PFSK-1 (cell line): ENCODE measurements at regions not wholly inside any gene's neighbourhood (a gene's known extent, or its start where the extent isn't known, plus 50 kb on each side); places are given as distances from the start of the nearest gene placed in this dataset.

Experiments used
- FOXP2 ChIP-seq: optimal IDR thresholded peaks from 2 replicates; pipeline ENCODE3; 2011; ENCODE audit warnings: borderline replicate concordance, control low read depth, inconsistent platforms; ENCODE audit not compliant: insufficient read depth; ENCODE audit errors: extremely low read length, extremely low read depth
- POLR2AphosphoS5 ChIP-seq: IDR thresholded peaks from 2 replicates; pipeline ENCODE4 v1.6.1; 2012; ENCODE audit warnings: low read depth, mild to moderate bottlenecking, control low read depth, low read length, moderate library complexity
- TAF1 ChIP-seq: IDR thresholded peaks from 2 replicates; pipeline ENCODE4 v1.6.1; 2012; ENCODE audit warnings: low read length, control low read depth, borderline replicate concordance; ENCODE audit not compliant: insufficient read depth
- TF ChIP-seq, protein P1 (sequence below), 2 experiments: IDR thresholded peaks; 2 replicates each; pipeline versions ENCODE4 v1.6.1 to v1.8.0; 2011 to 2012; ENCODE audit warnings: low read depth in 2 of 2, low read length in 2 of 2, control low read depth in 1 of 2, inconsistent platforms in 1 of 2, mild to moderate bottlenecking in 1 of 2, moderate library complexity in 1 of 2; ENCODE audit not compliant: insufficient read depth in 1 of 2

DNA sequence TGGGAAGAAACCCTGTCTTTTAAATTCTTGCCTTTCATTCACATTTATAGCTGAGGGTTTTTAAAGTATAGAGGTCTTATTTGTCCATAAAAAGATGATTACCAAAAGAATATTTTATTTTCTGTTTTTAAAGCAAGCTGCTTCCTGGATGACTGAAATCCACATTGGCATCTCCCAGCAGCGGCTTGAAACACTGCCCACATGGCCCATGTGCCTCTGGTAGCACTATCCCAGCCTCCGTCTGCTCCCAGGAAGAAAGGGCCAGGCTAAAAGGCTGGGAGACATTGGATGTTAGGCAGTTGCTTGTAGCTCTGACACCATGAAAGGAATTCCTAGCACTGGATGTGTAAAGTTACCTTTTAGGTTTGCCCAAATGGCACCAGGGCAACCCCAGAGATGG lies 169.9 kb upstream of the CACNA1E start:
- TF ChIP-seq POLR2AphosphoS5 (no peak), TAF1 (no peak), FOXP2 (no peak)
- TF ChIP-seq, protein P1, sequence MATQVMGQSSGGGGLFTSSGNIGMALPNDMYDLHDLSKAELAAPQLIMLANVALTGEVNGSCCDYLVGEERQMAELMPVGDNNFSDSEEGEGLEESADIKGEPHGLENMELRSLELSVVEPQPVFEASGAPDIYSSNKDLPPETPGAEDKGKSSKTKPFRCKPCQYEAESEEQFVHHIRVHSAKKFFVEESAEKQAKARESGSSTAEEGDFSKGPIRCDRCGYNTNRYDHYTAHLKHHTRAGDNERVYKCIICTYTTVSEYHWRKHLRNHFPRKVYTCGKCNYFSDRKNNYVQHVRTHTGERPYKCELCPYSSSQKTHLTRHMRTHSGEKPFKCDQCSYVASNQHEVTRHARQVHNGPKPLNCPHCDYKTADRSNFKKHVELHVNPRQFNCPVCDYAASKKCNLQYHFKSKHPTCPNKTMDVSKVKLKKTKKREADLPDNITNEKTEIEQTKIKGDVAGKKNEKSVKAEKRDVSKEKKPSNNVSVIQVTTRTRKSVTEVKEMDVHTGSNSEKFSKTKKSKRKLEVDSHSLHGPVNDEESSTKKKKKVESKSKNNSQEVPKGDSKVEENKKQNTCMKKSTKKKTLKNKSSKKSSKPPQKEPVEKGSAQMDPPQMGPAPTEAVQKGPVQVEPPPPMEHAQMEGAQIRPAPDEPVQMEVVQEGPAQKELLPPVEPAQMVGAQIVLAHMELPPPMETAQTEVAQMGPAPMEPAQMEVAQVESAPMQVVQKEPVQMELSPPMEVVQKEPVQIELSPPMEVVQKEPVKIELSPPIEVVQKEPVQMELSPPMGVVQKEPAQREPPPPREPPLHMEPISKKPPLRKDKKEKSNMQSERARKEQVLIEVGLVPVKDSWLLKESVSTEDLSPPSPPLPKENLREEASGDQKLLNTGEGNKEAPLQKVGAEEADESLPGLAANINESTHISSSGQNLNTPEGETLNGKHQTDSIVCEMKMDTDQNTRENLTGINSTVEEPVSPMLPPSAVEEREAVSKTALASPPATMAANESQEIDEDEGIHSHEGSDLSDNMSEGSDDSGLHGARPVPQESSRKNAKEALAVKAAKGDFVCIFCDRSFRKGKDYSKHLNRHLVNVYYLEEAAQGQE (IDR thresholded peaks at IDR 0.05; ENCODE audit: insufficient read depth in 1 of 2, low read depth in 2 of 2, low read length in 2 of 2): no peak
